ENCODE measurements at regions not wholly inside any gene's neighbourhood (a gene's known extent, or its start where the extent isn't known, plus 50 kb on each side); places are given as distances from the start of the nearest gene placed in this dataset.
"Not testable (repeated sequence)": the region's sequence is repeated elsewhere in the genome, so short reads cannot be mapped to it uniquely, and the experiment has no call there.

DNA sequence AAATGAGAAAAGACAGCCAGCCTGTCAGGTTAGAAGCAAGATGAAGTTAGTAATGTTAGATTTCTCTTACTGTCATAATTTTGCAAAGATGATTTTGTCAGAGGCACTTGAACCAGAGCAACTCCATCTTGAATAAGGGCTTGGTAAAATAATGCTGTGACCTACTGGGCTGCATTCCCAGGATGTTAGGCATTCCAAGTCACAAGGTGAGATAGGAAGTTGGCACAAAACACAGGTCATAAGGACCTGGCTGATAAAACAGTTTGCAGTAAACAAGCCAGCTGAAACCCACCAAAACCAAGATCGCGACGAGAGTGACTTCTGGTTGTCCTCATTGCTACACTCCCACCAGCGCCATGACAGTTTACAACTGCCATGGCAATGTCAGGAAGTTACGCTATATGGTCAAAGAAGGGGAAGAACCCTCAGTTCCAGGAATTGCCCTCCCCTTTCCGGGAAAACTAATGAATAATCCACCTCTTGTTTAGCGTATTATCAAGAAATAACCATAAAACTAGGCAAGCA, 1313.5 kb upstream of the TMEM132C start:
- DNase-seq, result no peak

DNA sequence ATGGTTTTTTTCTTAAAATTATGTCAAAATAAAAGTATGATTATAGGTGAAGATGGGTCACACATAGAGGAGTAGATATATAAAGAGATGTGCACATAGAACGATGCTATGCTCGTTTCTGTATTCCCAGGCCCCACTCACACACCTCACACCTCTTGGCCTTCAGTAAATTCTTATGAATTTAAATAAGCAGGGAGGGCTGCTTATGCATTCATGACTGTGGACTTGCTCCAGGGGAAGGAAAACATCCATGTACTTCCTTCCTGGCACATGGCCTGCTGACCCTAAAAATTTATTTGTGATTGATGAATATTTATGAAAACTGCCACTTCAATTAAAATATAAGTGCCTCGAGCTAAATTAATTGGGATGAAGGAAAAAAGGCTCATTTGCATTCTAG, 1306.7 kb upstream of the TMEM132C start:
- no peak for DNase-seq

DNA sequence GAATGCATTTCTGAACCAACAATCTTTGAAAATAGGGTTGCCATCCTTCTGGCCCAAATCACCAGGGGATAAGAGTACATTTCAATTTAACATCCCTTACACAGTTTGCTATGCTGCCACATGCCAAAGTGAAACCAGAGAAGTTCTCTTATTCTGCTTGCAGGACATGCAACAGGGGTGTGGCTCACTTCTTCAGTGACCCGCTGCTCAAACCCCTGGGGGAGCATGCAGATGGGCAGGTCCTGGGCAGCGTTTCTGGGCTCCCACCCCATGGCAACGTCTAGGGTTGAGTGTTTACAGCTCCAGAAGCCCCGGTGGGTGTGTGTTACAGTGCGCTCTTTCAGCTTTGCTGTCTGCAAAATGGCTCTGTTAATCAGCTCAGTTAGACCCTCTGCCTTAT, 1306.3 kb upstream of the TMEM132C start:
- DNase-seq, result no peak

- DNase-seq, result no peak
These were observed 1303.1 kb upstream of the TMEM132C start for GRCh38 chr12:126963825-126964224.

GRCh38 chr12:126966498-126966897, 1300.5 kb upstream of the TMEM132C start:
- DNase-seq, result no peak

GRCh38 chr12:126967152-126967551, 1299.8 kb upstream of the TMEM132C start:
- no peak for DNase-seq

- DNase-seq, result no peak
These were observed 1292.2 kb upstream of the TMEM132C start for GRCh38 chr12:126974779-126975178.

- DNase-seq, result no peak
These were observed 1290.4 kb upstream of the TMEM132C start for GRCh38 chr12:126976579-126976978.

- DNase-seq, result not testable (repeated sequence)
These were observed 1287.4 kb upstream of the TMEM132C start for GRCh38 chr12:126979564-126979963.

GRCh38 chr12:126982707-126983106, 1284.3 kb upstream of the TMEM132C start:
- DNase-seq, result no peak

DNA sequence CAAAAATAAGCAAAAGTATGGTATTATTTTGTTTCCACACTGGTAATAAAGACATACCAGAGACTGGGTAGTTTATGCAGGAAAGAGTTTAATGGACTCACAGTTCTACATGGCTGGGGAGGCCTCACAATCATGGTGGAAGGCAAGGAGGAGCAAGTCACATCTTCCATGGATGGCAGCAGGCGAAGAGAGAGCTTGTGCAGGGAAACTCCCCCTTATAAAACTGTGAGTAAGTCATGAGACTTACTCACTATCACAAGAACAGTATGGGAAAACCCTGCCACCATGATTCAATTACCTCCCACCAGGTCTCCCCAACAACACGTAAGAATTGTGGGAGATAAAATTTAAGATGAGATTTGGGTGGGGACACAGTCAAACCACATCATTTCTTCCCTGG, 1283.2 kb upstream of the TMEM132C start:
- DNase-seq, result not testable (repeated sequence)

GRCh38 chr12:126985663-126986062, 1281.3 kb upstream of the TMEM132C start:
- DNase-seq, result not testable (repeated sequence)

GRCh38 chr12:126989532-126989931, 1277.4 kb upstream of the TMEM132C start:
- no peak for DNase-seq

DNA sequence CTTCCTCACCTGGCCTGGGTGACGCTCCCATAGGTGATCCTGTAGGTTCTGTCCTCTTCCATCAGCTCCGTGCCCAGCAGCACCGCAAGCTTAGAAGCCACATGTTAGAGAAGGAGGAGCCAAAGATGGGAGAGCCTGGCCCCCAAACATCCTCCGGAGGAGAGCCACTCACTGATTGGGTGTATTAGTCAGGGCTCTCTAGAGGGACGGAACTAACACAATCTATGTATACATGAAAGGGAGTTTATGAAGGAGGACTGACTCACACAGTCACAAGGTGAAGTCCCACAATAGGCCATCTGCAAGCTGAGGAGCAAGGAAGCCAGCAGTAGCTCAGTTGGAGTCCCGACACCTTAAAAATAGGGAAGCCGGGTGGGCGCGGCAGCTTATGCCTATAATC, 1273.1 kb upstream of the TMEM132C start:
- no peak for DNase-seq

GRCh38 chr12:126994599-126994998, 1272.4 kb upstream of the TMEM132C start:
- no peak for DNase-seq

- no peak for DNase-seq
These were observed 1268.9 kb upstream of the TMEM132C start for GRCh38 chr12:126998031-126998430.

- DNase-seq, result no peak
These were observed 1268.2 kb upstream of the TMEM132C start for GRCh38 chr12:126998747-126999285.

- no peak for DNase-seq
These were observed 1267.6 kb upstream of the TMEM132C start for GRCh38 chr12:126999352-126999751.

GRCh38 chr12:127005406-127005805, 1261.6 kb upstream of the TMEM132C start:
- no peak for DNase-seq

DNA sequence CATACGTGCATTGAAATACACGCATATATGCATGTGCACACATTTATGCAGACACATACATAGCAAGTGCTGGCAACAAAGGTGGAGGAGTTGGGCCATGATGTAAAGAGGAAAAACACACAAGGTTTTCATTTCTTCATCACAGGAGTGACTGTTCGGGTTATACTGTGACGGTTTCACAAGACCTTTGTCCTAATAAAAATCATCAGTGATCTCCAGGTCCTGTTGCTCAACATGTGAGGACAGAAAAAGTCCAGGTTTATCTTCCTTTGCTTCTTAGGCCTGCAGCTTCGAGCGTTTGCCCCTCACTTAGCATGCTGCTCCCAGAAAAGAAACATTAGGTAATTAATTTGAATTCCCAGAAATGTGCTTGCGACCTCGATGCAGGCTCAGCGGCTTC, 1260.0 kb upstream of the TMEM132C start:
- no peak for DNase-seq

GRCh38 chr12:127008755-127009403, 1258.1 kb upstream of the TMEM132C start:
- DNase-seq, result no peak

DNA sequence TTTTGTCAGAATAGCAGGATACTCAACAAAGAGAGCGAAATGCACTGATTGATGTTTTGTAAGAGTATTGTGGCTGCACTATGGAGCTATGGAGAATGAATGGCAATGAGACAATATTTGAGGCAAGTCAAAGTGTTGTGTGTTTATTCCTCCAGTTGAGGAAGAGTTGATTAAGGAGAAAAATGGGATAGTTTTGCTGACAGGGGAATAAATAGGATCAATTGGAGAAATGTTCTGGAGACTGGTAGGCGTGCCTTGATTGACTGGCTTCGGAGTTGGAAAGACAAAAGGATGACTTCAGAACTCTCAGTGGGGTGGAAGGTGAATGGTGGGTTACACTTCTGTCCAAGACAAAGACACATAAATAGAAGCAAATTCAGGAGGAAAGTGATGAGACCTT, 1254.9 kb upstream of the TMEM132C start:
- no peak for DNase-seq

GRCh38 chr12:127013197-127013596, 1253.8 kb upstream of the TMEM132C start:
- no peak for DNase-seq

DNA sequence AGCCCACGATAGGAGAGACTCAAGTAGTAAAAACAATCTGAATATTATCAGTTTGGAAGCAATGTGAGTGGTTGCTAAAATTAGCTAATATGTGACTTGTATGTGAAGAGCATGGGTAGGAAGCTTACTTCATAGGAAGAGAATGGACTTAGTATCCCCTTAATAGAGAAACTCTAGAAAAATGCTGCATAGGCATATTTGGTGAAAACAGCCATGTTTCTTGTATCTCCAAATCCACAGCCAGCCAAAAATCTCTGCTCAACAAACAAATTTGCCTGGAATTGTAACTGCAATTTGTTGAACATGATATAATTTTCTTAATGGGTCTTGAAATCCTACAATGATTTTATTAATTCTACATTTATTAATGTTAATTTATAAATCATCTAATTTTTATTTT, 1252.9 kb upstream of the TMEM132C start:
- no peak for DNase-seq

DNA sequence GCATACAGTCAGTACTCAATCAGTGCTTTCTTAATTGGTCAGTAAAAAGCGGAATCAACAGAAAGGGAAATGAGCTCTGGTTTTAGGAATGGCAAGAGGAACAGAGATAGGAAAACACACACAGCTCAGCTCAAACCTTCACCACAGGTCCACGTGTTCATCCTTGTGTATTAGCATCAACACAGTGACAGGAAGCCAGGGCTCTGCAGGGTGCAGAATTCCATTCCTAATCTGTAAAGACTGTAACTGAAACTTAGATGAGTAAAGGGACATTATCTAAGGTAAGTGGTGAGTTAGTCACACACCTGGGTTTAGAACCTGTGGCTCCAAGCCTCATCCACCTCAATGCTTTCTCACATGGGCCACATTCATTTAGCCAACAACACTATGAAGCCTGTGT, 1242.2 kb upstream of the TMEM132C start:
- no peak for DNase-seq
